Upper lobe of right lung (tissue), 1 donor: ENCODE measurements at regions not wholly inside any gene's neighbourhood (a gene's known extent, or its start where the extent isn't known, plus 50 kb on each side); places are given as distances from the start of the nearest gene placed in this dataset.

Source experiments
- ATAC-seq: fragments of 200-7000 bp; cut with Tn5 transposase; one replicate; pipeline ENCODE4 v1.9.1; 2020; ENCODE audit warnings: mild to moderate bottlenecking, moderate library complexity
- DNase-seq: peaks from one replicate; pipeline ENCODE4 v3.0.0-alpha.2; 2020
- H3K27ac ChIP-seq: fragments of 200-600 bp; one replicate; pipeline ENCODE4 v1.8.0; 2022
- H3K27me3 ChIP-seq: fragments of 200-600 bp; one replicate; pipeline ENCODE4 v1.8.0; 2022; ENCODE audit warnings: mild to moderate bottlenecking
- H3K36me3 ChIP-seq: fragments of 200-600 bp; one replicate; pipeline ENCODE4 v1.8.0; 2022
- H3K4me1 ChIP-seq: fragments of 200-600 bp; one replicate; pipeline ENCODE4 v1.8.0; 2022
- H3K4me3 ChIP-seq: fragments of 200-600 bp; one replicate; pipeline ENCODE4 v1.8.0; 2022; ENCODE audit warnings: mild to moderate bottlenecking
- H3K9me3 ChIP-seq: fragments of 200-600 bp; one replicate; pipeline ENCODE4 v1.8.0; 2022
- intact Hi-C: fragments of 100-400 bp; cut with DNase I; formaldehyde crosslinking; loops from one replicate; pipeline ENCODE4 v1.11.0; 2022
- TF ChIP-seq, protein P1 (sequence below): fragments of 200-600 bp; IDR thresholded peaks from one replicate; pipeline ENCODE4 v1.8.0; 2022; ENCODE audit warnings: antibody characterized with exemption
- donor health status: DM: no; HTN: yes; CAD: no; lungs with severe emphysema.

DNA sequence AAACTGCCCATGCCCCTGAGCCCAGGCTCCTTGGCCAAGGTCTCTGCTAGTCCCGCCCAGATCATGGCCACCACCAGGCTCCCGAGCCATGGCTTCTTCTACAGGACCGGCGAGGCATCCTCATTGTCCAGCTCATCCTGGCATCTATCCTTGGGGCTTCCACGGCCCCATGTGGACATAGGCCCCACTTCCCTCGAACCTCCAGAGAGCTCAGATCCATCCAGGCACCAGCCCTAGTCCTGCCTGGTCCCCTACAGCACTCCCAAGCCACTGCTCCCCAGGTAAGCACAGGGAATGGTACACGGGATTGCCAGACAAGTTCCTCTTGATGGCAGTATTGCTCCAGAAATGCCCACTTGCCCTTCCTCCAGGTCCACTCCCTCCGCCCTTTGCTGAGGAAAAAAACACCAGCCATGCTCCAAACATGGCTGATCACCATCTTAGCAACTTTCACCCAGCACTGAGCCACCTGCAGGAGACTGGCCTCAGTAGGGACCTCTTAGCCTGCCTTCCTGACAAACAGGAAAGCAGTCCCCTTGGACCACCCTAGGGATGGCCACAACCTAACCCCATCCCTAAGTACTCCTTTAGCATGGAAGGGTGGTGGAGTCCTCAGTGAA, 272.1 kb upstream of the AGTR2 start:
- Histone ChIP-seq H3K27me3 (no peaks in the 10 kb centered on the region), H3K4me3 (no peak overlapping the region), H3K27ac (no peak overlapping the region), H3K9me3 (no peaks in the 10 kb centered on the region), H3K4me1 (no peaks in the 10 kb centered on the region), H3K36me3 (no peaks in the 10 kb centered on the region)
- TF ChIP-seq, protein P1, sequence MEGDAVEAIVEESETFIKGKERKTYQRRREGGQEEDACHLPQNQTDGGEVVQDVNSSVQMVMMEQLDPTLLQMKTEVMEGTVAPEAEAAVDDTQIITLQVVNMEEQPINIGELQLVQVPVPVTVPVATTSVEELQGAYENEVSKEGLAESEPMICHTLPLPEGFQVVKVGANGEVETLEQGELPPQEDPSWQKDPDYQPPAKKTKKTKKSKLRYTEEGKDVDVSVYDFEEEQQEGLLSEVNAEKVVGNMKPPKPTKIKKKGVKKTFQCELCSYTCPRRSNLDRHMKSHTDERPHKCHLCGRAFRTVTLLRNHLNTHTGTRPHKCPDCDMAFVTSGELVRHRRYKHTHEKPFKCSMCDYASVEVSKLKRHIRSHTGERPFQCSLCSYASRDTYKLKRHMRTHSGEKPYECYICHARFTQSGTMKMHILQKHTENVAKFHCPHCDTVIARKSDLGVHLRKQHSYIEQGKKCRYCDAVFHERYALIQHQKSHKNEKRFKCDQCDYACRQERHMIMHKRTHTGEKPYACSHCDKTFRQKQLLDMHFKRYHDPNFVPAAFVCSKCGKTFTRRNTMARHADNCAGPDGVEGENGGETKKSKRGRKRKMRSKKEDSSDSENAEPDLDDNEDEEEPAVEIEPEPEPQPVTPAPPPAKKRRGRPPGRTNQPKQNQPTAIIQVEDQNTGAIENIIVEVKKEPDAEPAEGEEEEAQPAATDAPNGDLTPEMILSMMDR: no peak
- DNase-seq (no peak), ATAC-seq (no peak)
- intact Hi-C loops: no loop called here

DNA sequence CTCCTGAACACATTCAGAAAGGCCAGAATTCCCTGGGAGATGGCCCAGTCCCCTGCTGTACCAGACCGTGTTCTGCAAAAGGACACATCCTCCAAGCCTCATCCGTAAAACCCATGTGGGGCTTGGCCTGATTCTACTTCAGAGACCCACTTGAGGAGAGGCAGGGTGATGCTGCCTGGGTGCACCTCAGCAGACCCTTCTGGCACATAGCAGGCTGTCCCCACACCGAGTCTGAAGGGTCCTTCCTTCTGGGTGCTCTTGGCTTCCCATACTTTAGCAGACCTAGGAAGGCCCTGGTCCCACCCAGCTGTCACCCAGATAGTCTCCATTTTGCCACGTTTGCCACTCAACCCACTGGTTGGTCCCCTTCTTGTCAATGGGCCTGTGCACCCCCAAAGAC, 270.1 kb upstream of the AGTR2 start:
- no peak overlapping the region for H3K27ac ChIP-seq
- no peaks in the 10 kb centered on the region for H3K36me3 ChIP-seq
- no peaks in the 10 kb centered on the region for H3K9me3 ChIP-seq
- H3K4me1 ChIP-seq: no peaks in the 10 kb centered on the region
- TF ChIP-seq, protein P1: no peak
- intact Hi-C loops: no loop called here
- H3K4me3 ChIP-seq: no peak overlapping the region
- no peak for DNase-seq
- no peak for ATAC-seq
- H3K27me3 ChIP-seq: no peaks in the 10 kb centered on the region

DNA sequence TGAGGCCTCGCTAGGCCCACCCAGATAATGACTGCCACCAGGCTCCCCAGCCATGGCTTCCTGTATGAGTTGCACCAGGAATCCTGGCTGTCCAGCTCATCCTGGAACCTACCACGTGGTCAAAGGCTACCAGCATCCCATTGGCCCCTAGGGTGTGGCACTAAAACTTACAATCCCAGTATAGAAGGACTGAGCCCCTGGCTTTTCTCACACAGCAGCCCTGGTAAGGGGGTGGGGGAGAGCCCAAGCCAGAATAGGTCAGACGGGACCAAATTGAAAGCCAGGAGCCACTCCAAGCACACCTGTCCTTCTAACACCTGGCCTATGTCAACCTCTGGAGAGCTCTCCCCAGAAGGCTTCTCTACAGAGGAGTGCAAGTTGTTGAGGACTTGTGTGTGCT, 269.3 kb upstream of the AGTR2 start:
- no peak overlapping the region for H3K4me3 ChIP-seq
- H3K36me3 ChIP-seq: no peaks in the 10 kb centered on the region
- no peaks in the 10 kb centered on the region for H3K27me3 ChIP-seq
- TF ChIP-seq, protein P1: no peak
- no peak overlapping the region for H3K27ac ChIP-seq
- intact Hi-C loops: no loop called here
- ATAC-seq: no peak
- no peaks in the 10 kb centered on the region for H3K4me1 ChIP-seq
- no peak for DNase-seq
- H3K9me3 ChIP-seq: no peaks in the 10 kb centered on the region

DNA sequence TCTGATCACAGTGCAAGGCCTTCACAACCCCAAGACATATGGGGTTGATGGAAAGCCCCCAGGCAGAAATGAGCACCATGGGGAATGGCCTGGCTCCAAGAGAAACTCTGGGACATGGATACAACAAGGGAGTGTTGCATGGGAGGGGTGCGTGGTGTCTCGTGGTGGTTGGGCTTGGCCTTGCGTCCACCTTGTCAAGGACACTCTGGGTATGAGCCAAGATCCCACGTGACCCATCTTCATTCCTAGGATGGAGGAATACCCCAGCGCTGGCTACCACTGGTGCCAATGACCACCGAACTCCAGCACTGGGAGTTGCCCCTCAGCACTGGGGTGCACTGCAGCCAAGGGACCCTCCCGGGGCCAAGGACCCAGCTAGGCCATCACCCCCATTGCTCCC, 267.5 kb upstream of the AGTR2 start:
- Histone ChIP-seq H3K4me3 (no peak overlapping the region), H3K9me3 (no peaks in the 10 kb centered on the region), H3K4me1 (no peaks in the 10 kb centered on the region), H3K27ac (no peak overlapping the region), H3K27me3 (no peaks in the 10 kb centered on the region), H3K36me3 (no peaks in the 10 kb centered on the region)
- ATAC-seq: no peak
- TF ChIP-seq, protein P1: no peak
- DNase-seq: no peak
- intact Hi-C loops: no loop called here

DNA sequence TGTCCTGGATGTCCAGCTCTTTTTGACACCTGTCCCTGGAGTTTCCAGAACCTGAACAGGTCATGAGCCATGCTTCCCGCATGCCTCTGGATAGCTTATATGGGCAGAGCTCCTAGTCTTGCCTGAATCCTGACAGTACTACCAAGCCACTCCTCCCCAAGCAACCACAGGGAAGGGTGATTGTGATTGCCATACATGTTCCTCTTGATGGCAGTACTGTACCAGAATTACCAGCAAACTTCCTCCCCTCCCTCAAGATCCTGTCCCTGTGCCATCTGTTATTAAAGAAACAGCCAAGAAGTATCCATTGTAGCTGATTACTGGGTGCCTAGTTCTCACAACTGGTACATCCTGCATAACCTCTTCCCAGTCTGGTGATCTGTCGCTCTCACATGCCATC, 264.3 kb upstream of the AGTR2 start:
- no peaks in the 10 kb centered on the region for H3K36me3 ChIP-seq
- no peaks in the 10 kb centered on the region for H3K27me3 ChIP-seq
- no peak overlapping the region for H3K4me3 ChIP-seq
- H3K4me1 ChIP-seq: no peaks in the 10 kb centered on the region
- TF ChIP-seq, protein P1: no peak
- DNase-seq (no peak), ATAC-seq (no peak)
- H3K9me3 ChIP-seq: no peaks in the 10 kb centered on the region
- H3K27ac ChIP-seq: no peak overlapping the region
- intact Hi-C loops: no loop called here

DNA sequence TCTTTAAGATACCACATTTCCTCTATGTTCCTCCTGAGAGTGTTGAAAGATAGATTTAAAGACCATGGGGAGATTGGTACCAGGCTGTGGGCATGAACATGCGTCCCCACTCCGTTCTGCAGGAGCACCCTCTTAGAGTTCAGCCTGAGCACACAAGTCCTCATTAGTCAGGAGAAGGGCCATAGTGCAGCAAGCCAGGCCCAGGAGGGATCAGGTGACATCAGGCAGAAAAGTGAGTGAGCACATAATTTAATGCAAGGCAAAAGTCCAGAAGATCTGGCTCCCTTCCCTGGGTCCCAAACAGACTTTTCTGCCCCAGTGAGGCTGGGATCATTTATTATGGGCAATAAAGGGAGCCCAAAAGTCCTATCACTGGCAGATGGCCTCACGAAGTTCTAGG, 263.7 kb upstream of the AGTR2 start:
- Histone ChIP-seq H3K4me3 (no peak overlapping the region), H3K9me3 (no peaks in the 10 kb centered on the region), H3K27ac (no peak overlapping the region), H3K4me1 (no peaks in the 10 kb centered on the region), H3K36me3 (no peaks in the 10 kb centered on the region), H3K27me3 (no peaks in the 10 kb centered on the region)
- ATAC-seq: no peak
- DNase-seq: no peak
- TF ChIP-seq, protein P1: no peak
- intact Hi-C loops: no loop called here
